Stimulated activated CD8-positive, alpha-beta memory T cell treated with anti-CD3 and anti-CD28 coated beads, Interleukin-12 subunit alpha, Interleukin-12 subunit beta, amount 100 ng/mL, for 24 hours (primary cell): ENCODE measurements at regions not wholly inside any gene's neighbourhood (a gene's known extent, or its start where the extent isn't known, plus 50 kb on each side); places are given as distances from the start of the nearest gene placed in this dataset.
A peak's percentile ranks its signal among the peaks of the same experiment; 100 is the strongest.
"Not testable (repeated sequence)": the region's sequence is repeated elsewhere in the genome, so short reads cannot be mapped to it uniquely, and the experiment has no call there.

ENCODE experiments used
- DNase-seq: peaks from one replicate; pipeline ENCODE4 v3.0.0-alpha.2; 2020; ENCODE audit errors: extremely low read depth

GRCh38 chr15:77944002-77944867 lies 133.3 kb downstream of the TBC1D2B start:
- peak; percentile 15 for DNase-seq

- DNase-seq: no peak
Measured at GRCh38 chr15:77942611-77943211, 134.8 kb downstream of the TBC1D2B start.

GRCh38 chr15:77941090-77941827 lies 136.3 kb downstream of the TBC1D2B start:
- not testable (repeated sequence) for DNase-seq

GRCh38 chr15:77940381-77940947 lies 137.0 kb downstream of the TBC1D2B start:
- no peak for DNase-seq

- DNase-seq: no peak
Measured at GRCh38 chr15:77939851-77940250, 137.7 kb downstream of the TBC1D2B start.

- DNase-seq: not testable (repeated sequence)
Measured at GRCh38 chr15:77939026-77939425, 138.5 kb downstream of the TBC1D2B start.

- not testable (repeated sequence) for DNase-seq
Measured at GRCh38 chr15:77938546-77938945, 139.0 kb downstream of the TBC1D2B start.

GRCh38 chr15:77936567-77936966 lies 140.9 kb downstream of the TBC1D2B start:
- DNase-seq: not testable (repeated sequence)

GRCh38 chr15:77934516-77934915 lies 143.0 kb downstream of the TBC1D2B start:
- not testable (repeated sequence) for DNase-seq

GRCh38 chr15:77930907-77931306 lies 146.6 kb downstream of the TBC1D2B start:
- not testable (repeated sequence) for DNase-seq

- DNase-seq: not testable (repeated sequence)
Measured at GRCh38 chr15:77930490-77930889, 147.0 kb downstream of the TBC1D2B start.

- not testable (repeated sequence) for DNase-seq
Measured at GRCh38 chr15:77926789-77927188, 150.7 kb downstream of the TBC1D2B start.

- DNase-seq: not testable (repeated sequence)
Measured at GRCh38 chr15:77926296-77926695, 151.2 kb downstream of the TBC1D2B start.

GRCh38 chr15:77925101-77925500 lies 152.4 kb downstream of the TBC1D2B start:
- DNase-seq: not testable (repeated sequence)

GRCh38 chr15:77921664-77922063 lies 155.8 kb downstream of the TBC1D2B start:
- DNase-seq: no peak

- DNase-seq: not testable (repeated sequence)
Measured at GRCh38 chr15:77916966-77917635, 160.4 kb downstream of the TBC1D2B start.

- DNase-seq: not testable (repeated sequence)
Measured at GRCh38 chr15:77915961-77916330, 161.6 kb downstream of the TBC1D2B start.

GRCh38 chr15:77915261-77915960 lies 162.1 kb downstream of the TBC1D2B start:
- DNase-seq: no peak

- DNase-seq: not testable (repeated sequence)
Measured at GRCh38 chr15:77914531-77914930, 163.0 kb downstream of the TBC1D2B start.

GRCh38 chr15:77910030-77910911 lies 167.2 kb downstream of the TBC1D2B start:
- DNase-seq: peak; percentile 49
